Endothelial cell of umbilical vein (primary cell): ENCODE measurements at regions not wholly inside any gene's neighbourhood (a gene's known extent, or its start where the extent isn't known, plus 50 kb on each side); places are given as distances from the start of the nearest gene placed in this dataset.

ENCODE experiments used
- BruUV-seq: library from RNA; stranded (reverse); fragments of 400-500 nt; replicated peaks from 2 replicates; lab custom pipeline; 2021; lab: Mats Ljungman, UMichigan
- CTCF ChIA-PET: fragments of 300-600, 350-600 bp; sonication (Branson Sonifier 250); formaldehyde crosslinking; loops from one replicate; lab custom pipeline; 2021; ENCODE audit warnings: antibody characterized with exemption, inconsistent platforms; lab: Charles Lee
- POLR2A ChIA-PET: fragments of 300-600, 350-600 bp; sonication (Branson Sonifier 250); formaldehyde crosslinking; loops from one replicate; lab custom pipeline; 2021; ENCODE audit warnings: antibody characterized with exemption, inconsistent platforms; lab: Charles Lee
- DNase-seq: peaks from one replicate; pipeline ENCODE4 v3.0.0-alpha.2; 2011; ENCODE audit warnings: low read depth, low spot score
- FAIRE-seq: peaks from 2 replicates; lab custom pipeline; 2011; peaks lifted over from hg19 to GRCh38; lab: Jason Lieb, UNC
- H2AFZ ChIP-seq: 2 replicates; pipeline ENCODE4 v1.6.0; 2012; ENCODE audit warnings: low read depth, low read length, control low read depth, inconsistent platforms
- H3K27ac ChIP-seq: 2 replicates; pipeline ENCODE4 v1.5.1; 2011; ENCODE audit warnings: low read depth, mild to moderate bottlenecking, control low read depth, low read length, moderate library complexity; ENCODE audit not compliant: insufficient read depth
- H3K27me3 ChIP-seq, 2 experiments: 2 replicates each; pipeline versions ENCODE4 v1.6.0 to v1.6.1; 2011; ENCODE audit warnings: low read length in 2 of 2, mixed read lengths in 1 of 2; ENCODE audit not compliant: control insufficient read depth in 2 of 2, insufficient read depth in 2 of 2
- H3K36me3 ChIP-seq, 2 experiments: 2 replicates in 1 of 2; 3 replicates in 1 of 2; pipeline ENCODE4 v1.5.1; 2011; ENCODE audit warnings: low read length in 2 of 2, mild to moderate bottlenecking in 1 of 2, moderate library complexity in 1 of 2; ENCODE audit not compliant: control insufficient read depth in 2 of 2, insufficient read depth in 2 of 2; ENCODE audit errors: extremely low read depth in 1 of 2
- H3K4me1 ChIP-seq: 3 replicates; pipeline ENCODE4 v1.5.1; 2011; ENCODE audit warnings: mild to moderate bottlenecking, low read length; ENCODE audit not compliant: control insufficient read depth, insufficient read depth; ENCODE audit errors: extremely low read depth
- H3K4me2 ChIP-seq: 2 replicates; pipeline ENCODE4 v1.6.1; 2011; ENCODE audit warnings: low read length, control low read depth, mixed read lengths; ENCODE audit not compliant: insufficient read depth
- H3K4me3 ChIP-seq, 3 experiments: fragments of 200-600 bp in 1 of 3; sonication (generic), shearing (Covaris generic) in 1 of 3; replicated peaks in 1 of 3; 2 replicates each; pipeline ENCODE4 v1.5.1; 2011 to 2016; ENCODE audit warnings: control low read depth in 3 of 3, low read length in 3 of 3, mild to moderate bottlenecking in 2 of 3, inconsistent platforms in 1 of 3, low read depth in 1 of 3, moderate library complexity in 1 of 3; ENCODE audit not compliant: insufficient read depth in 1 of 3
- H3K79me2 ChIP-seq: 2 replicates; pipeline ENCODE4 v1.6.0; 2012; ENCODE audit warnings: low read length, inconsistent platforms; ENCODE audit not compliant: control insufficient read depth, insufficient read depth
- H3K9ac ChIP-seq: replicated peaks from 2 replicates; pipeline ENCODE3; 2011; ENCODE audit warnings: low read length, control low read depth; ENCODE audit not compliant: insufficient read depth; ENCODE audit errors: extremely low read depth
- H3K9me1 ChIP-seq: replicated peaks from 3 replicates; pipeline ENCODE4 v1.6.0; 2011; ENCODE audit warnings: mild to moderate bottlenecking, low read length; ENCODE audit not compliant: control insufficient read depth, insufficient read depth; ENCODE audit errors: extremely low read depth
- H3K9me3 ChIP-seq: replicated peaks from 2 replicates; pipeline ENCODE4 v1.5.1; 2012; ENCODE audit warnings: low read length, inconsistent platforms; ENCODE audit not compliant: control insufficient read depth, insufficient read depth
- H4K20me1 ChIP-seq: replicated peaks from 2 replicates; pipeline ENCODE3; 2011; ENCODE audit warnings: mild to moderate bottlenecking, low read length; ENCODE audit not compliant: control insufficient read depth, insufficient read depth; ENCODE audit errors: extremely low read depth
- CTCF ChIP-seq, 2 donors: IDR thresholded peaks; 1 replicate in 1 of 2; 2 replicates in 1 of 2; pipeline ENCODE4 v1.5.1; 2011; ENCODE audit warnings: low read length in 2 of 2, mild to moderate bottlenecking in 2 of 2, moderate library complexity in 2 of 2, control low read depth in 1 of 2, inconsistent platforms in 1 of 2, low read depth in 1 of 2; ENCODE audit not compliant: insufficient read depth in 1 of 2; ENCODE audit errors: extremely low read depth in 1 of 2
- EZH2 ChIP-seq: IDR thresholded peaks from 2 replicates; pipeline ENCODE4 v1.6.1; 2012; ENCODE audit warnings: borderline replicate concordance, low read depth, mild to moderate bottlenecking, moderate library complexity, low read length, inconsistent platforms; ENCODE audit not compliant: severe bottlenecking
- FOS ChIP-seq: IDR thresholded peaks from 2 replicates; pipeline ENCODE4 v1.6.1; 2011; ENCODE audit warnings: mild to moderate bottlenecking, low read length, moderate library complexity, borderline replicate concordance; ENCODE audit not compliant: insufficient read depth
- GATA2 ChIP-seq: IDR thresholded peaks from 2 replicates; pipeline ENCODE4 v1.7.0; 2011; ENCODE audit warnings: low read depth, mild to moderate bottlenecking, moderate library complexity, mixed read lengths, low read length; ENCODE audit not compliant: insufficient read length, insufficient read depth
- JUN ChIP-seq: IDR thresholded peaks from 2 replicates; pipeline ENCODE4 v1.6.1; 2011; ENCODE audit warnings: borderline replicate concordance, low read depth; ENCODE audit not compliant: insufficient read length, insufficient read depth
- MAX ChIP-seq: IDR thresholded peaks from 2 replicates; pipeline ENCODE4 v1.6.1; 2011; ENCODE audit not compliant: insufficient read depth, insufficient read length
- MYC ChIP-seq: IDR thresholded peaks from one replicate; pipeline ENCODE4 v1.6.1; 2011; ENCODE audit warnings: mild to moderate bottlenecking, low read depth, low read length
- POLR2A ChIP-seq: IDR thresholded peaks from 2 replicates; pipeline ENCODE4 v1.6.1; 2012; ENCODE audit warnings: low read depth, mild to moderate bottlenecking, control low read depth, low read length
- POLR2AphosphoS5 ChIP-seq: IDR thresholded peaks from 2 replicates; pipeline ENCODE4 v1.6.1; 2012; ENCODE audit warnings: low read depth, mild to moderate bottlenecking, control low read depth, low read length, moderate library complexity; ENCODE audit not compliant: insufficient read depth
- dilution Hi-C: fragments of 300-500 bp; cut with MboI; formaldehyde crosslinking; loops from one replicate; pipeline ENCODE4 v1.15.0; 2019; ENCODE audit warnings: low sequenced_read_pairs; ENCODE audit not compliant: extremely low pct_ligation_motif_present
- intact Hi-C: fragments of 100-400 bp; cut with micrococcal nuclease; formaldehyde crosslinking; loops from one replicate; pipeline ENCODE4 v1.10.0; 2022

GRCh38 chr4:23245203-23245832 lies 552.6 kb downstream of the GBA3 start:
- DNase-seq (no peak), FAIRE-seq (no peak)
- Histone ChIP-seq H3K27ac (no peak overlapping the region), H3K9me1 (no peaks in the 10 kb centered on the region), H3K9me3 (no peaks in the 10 kb centered on the region), H4K20me1 (no peaks in the 10 kb centered on the region), H3K27me3 (no peaks in the 10 kb centered on the region), H3K9ac (no peak overlapping the region), H3K36me3 (no peaks in the 10 kb centered on the region), H3K79me2 (no peaks in the 10 kb centered on the region), H3K4me3 (no peak overlapping the region), H3K4me2 (no peak overlapping the region), H2AFZ (no peak overlapping the region), H3K4me1 (no peaks in the 10 kb centered on the region)
- intact Hi-C loops, result no loop called here
- no peak for TF ChIP-seq POLR2AphosphoS5
- TF ChIP-seq GATA2, result no peak
- TF ChIP-seq MAX, result no peak
- TF ChIP-seq FOS, result no peak
- TF ChIP-seq EZH2, result no peak
- TF ChIP-seq MYC, result no peak
- TF ChIP-seq POLR2A, result no peak
- TF ChIP-seq JUN, result no peak
- no peak for TF ChIP-seq CTCF (IDR thresholded peaks at IDR 0.05; ENCODE audit: extremely low read depth in 1 of 2, insufficient read depth in 1 of 2, low read depth in 1 of 2, low read length in 2 of 2)
- dilution Hi-C loops, result no loop called here
- ChIA-PET POLR2A (no interaction called here), CTCF (no interaction called here)
- BruUV-seq, result no TSS peak
